Testis (tissue), 2 donors: ENCODE measurements at regions not wholly inside any gene's neighbourhood (a gene's known extent, or its start where the extent isn't known, plus 50 kb on each side); places are given as distances from the start of the nearest gene placed in this dataset.

Experiments
- DNase-seq: peaks from one replicate; pipeline ENCODE4 v3.0.0-alpha.2; 2019
- H3K27ac ChIP-seq, 2 donors: fragments of 200-600 bp; sonication (generic); one replicate each; pipeline ENCODE4 v1.5.1; 2019
- H3K27me3 ChIP-seq: fragments of 200-600 bp; sonication (generic); one replicate; pipeline ENCODE4 v1.5.1; 2019
- H3K36me3 ChIP-seq: fragments of 200-600 bp; sonication (generic); one replicate; pipeline ENCODE4 v1.5.1; 2017; ENCODE audit warnings: low read depth; ENCODE audit errors: missing control alignments
- H3K4me1 ChIP-seq: fragments of 200-600 bp; sonication (generic); one replicate; pipeline ENCODE4 v1.5.1; 2019
- H3K4me3 ChIP-seq, 2 donors: fragments of 200-600 bp; sonication (generic); one replicate each; pipeline ENCODE4 v1.5.1; 2017 to 2019
- H3K9me3 ChIP-seq: fragments of 200-600 bp; sonication (generic); one replicate; pipeline ENCODE4 v1.5.1; 2017
- POLR2A ChIP-seq: fragments of 450-650 bp; IDR thresholded peaks from one replicate; pipeline ENCODE4 v1.6.1; 2017; ENCODE audit warnings: antibody characterized with exemption, mild to moderate bottlenecking, moderate library complexity
- WGBS, 2 donors: methylation state at CpG; one replicate each; pipeline ENCODE4 v1.1.5; 2018; 5-methylcytosine and 5-hydroxymethylcytosine counted together
- intact Hi-C: fragments of 100-400 bp; cut with DNase I; formaldehyde crosslinking; loops from one replicate; pipeline ENCODE4 v1.15.1; 2023; ENCODE audit warnings: low total_unique reads
- TF ChIP-seq, protein P1 (sequence below), 3 experiments: fragments of 450-650 bp in 2 of 3; fragments of 200-600 bp in 1 of 3; sonication (generic) in 1 of 3; IDR thresholded peaks; one replicate each; pipeline ENCODE4 v1.5.1; 2016 to 2019; ENCODE audit warnings: antibody characterized with exemption in 3 of 3, mild to moderate bottlenecking in 2 of 3, moderate library complexity in 1 of 3

DNA sequence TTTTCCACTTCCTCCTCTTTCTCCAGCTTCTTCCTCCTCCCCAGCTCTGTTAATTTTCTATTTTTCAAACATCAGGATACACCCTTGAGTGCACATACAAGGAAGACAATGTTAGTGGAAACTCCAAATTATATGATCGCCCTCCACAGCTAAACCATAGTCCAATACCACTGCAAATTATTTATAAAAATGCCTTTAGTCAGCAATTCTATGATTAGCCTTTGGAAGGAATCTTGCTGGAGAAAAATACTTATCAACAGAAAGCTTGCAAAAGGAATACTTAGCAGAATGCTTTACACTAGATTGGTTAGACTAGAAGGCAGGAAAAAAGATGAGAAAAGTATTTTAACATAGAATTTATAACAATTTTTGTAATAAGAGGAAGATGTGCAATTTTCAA is 178.9 kb downstream of the FAM124B start:
- Histone ChIP-seq H3K36me3 (no peaks in the 10 kb centered on the region), H3K4me1 (peaks cover 17% of the 10 kb centered on the region), H3K4me3 (no peak overlapping the region), H3K27me3 (no peaks in the 10 kb centered on the region), H3K27ac (peak overlapping the region in 1 of 2 donors; percentile 16), H3K9me3 (no peaks in the 10 kb centered on the region)
- TF ChIP-seq POLR2A: no peak
- TF ChIP-seq, protein P1, sequence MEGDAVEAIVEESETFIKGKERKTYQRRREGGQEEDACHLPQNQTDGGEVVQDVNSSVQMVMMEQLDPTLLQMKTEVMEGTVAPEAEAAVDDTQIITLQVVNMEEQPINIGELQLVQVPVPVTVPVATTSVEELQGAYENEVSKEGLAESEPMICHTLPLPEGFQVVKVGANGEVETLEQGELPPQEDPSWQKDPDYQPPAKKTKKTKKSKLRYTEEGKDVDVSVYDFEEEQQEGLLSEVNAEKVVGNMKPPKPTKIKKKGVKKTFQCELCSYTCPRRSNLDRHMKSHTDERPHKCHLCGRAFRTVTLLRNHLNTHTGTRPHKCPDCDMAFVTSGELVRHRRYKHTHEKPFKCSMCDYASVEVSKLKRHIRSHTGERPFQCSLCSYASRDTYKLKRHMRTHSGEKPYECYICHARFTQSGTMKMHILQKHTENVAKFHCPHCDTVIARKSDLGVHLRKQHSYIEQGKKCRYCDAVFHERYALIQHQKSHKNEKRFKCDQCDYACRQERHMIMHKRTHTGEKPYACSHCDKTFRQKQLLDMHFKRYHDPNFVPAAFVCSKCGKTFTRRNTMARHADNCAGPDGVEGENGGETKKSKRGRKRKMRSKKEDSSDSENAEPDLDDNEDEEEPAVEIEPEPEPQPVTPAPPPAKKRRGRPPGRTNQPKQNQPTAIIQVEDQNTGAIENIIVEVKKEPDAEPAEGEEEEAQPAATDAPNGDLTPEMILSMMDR (IDR thresholded peaks at IDR 0.05): no peak
- 0 to 41% methylated on average over 1 of the region's 1 CpG for WGBS, 2 donors
- no peak for DNase-seq
- intact Hi-C loops: no loop called here

DNA sequence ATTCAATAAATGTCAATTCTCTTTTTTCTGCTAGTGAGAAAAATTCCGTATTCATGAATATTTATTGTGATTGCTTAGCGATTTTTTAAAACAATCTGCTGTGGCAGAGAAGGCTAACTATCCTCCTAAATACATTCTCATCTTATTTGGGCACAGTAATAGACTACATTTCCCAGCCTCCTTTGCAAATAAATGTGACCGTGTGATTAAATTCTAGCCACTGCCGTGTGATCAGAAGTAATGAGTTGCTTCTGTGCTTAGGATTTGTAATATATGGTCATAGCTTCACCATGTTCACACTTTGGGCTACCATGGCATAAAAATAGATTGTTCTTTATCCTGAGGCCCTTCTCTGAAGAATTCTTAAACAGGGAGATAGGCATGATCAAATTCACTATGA is 179.6 kb downstream of the FAM124B start:
- WGBS, 2 donors: 58 to 69% methylated on average over 4 of the region's 4 CpGs
- H3K36me3 ChIP-seq: no peaks in the 10 kb centered on the region
- H3K9me3 ChIP-seq: no peaks in the 10 kb centered on the region
- H3K27me3 ChIP-seq: no peaks in the 10 kb centered on the region
- intact Hi-C loops: no loop called here
- peak overlapping the region in 1 of 2 donors; percentile 16 for H3K27ac ChIP-seq
- no peak overlapping the region for H3K4me3 ChIP-seq
- H3K4me1 ChIP-seq: peaks cover 17% of the 10 kb centered on the region
- TF ChIP-seq, protein P1 (IDR thresholded peaks at IDR 0.05): no peak
- TF ChIP-seq POLR2A: no peak
- DNase-seq: no peak

DNA sequence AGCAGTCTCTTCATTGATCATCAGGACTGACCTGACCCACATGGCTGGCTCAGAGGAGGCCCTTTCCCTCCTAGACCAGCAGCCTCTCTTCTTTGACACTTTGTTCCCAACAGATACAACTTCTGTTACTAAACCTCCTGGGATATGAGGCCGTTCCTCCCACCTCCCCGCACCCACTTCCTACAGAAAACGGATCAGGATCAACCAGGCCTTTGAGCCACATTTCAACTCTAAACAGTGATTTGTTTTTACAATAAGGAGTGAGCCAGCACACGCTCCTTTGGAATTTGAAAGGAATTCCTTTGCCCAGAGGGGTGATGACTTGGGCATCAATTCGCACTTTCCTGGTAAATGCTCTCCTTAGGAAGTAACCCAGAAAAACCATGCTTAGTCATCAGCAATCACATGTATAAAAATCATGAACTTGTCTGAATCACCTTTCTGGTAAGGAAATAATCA is 180.4 kb downstream of the FAM124B start:
- 38 to 39% methylated on average over 5 of the region's 5 CpGs for WGBS, 2 donors
- peaks cover 17% of the 10 kb centered on the region for H3K4me1 ChIP-seq
- H3K9me3 ChIP-seq: no peaks in the 10 kb centered on the region
- H3K27me3 ChIP-seq: no peaks in the 10 kb centered on the region
- H3K36me3 ChIP-seq: no peaks in the 10 kb centered on the region
- DNase-seq: peak; percentile 57
- H3K4me3 ChIP-seq: no peak overlapping the region
- peak overlapping the region; percentile 16 to 39 for H3K27ac ChIP-seq
- TF ChIP-seq, protein P1 (IDR thresholded peaks at IDR 0.05): no peak
- no peak for TF ChIP-seq POLR2A
- intact Hi-C loops: no loop called here

DNA sequence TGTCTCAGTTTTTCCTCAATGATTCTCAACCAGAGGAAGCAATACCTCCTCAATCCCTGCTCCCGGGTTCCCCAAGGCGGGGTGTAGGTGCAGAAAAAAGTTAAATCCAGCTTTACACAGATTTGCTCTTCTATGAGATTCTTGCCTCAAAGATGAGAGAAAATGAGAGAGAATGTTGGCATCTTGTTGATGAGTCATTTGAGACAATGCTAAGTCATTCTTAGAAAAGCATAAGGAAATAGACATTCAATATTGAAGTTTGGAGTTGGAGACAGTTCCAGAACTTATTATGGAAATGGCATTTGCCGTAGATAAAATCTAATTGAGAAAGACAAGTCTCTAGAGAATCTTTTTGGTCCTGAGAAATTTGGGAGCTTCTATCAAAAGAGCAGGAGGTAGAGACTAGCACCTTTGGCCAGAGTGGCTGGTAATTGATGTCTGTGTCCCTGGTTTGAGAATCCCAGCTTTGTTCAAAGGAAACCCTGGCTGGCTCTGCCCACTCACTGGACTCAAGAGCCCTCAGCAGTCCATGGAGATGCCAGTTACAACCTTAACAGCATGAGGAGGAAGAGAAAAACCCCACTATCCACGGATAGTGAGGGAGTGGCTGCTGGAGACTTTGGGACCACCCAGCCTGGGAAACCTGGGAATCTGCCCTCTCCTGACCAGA is 181.2 kb downstream of the FAM124B start:
- Histone ChIP-seq H3K36me3 (no peaks in the 10 kb centered on the region), H3K27me3 (no peaks in the 10 kb centered on the region), H3K4me3 (no peak overlapping the region), H3K4me1 (peaks cover 17% of the 10 kb centered on the region), H3K9me3 (no peaks in the 10 kb centered on the region), H3K27ac (peak overlapping the region; percentile 16 to 39)
- TF ChIP-seq POLR2A: no peak
- TF ChIP-seq, protein P1 (IDR thresholded peaks at IDR 0.05): no peak
- 62% methylated on average over 4 of the region's 4 CpGs for WGBS, 2 donors
- DNase-seq: no peak
- intact Hi-C loops: no loop called here

DNA sequence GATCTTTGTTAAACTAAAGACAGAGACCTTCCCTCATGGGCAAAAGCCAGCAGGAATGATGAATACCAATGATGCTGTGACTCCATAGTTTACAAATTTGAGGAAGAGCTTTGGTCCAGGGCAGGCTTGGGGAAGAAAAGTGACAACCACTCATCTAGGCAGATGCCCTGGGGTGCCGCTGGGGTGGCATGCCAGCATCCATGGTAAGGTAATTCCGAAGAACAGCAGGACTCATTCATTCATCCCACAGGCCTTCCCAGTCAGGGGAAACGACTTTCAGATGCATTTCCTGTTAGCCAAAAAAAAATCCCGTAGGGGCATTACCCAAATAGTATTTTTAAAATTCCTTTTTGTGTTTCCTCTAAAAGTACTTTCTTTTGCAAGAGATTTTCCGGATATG is 180.7 kb upstream of the SERPINE2 start:
- H3K27ac ChIP-seq: no peak overlapping the region
- WGBS, 2 donors: 81 to 90% methylated on average over 5 of the region's 5 CpGs
- no peaks in the 10 kb centered on the region for H3K27me3 ChIP-seq
- H3K4me1 ChIP-seq: peaks cover 17% of the 10 kb centered on the region
- no peaks in the 10 kb centered on the region for H3K9me3 ChIP-seq
- intact Hi-C loops: no loop called here
- DNase-seq: no peak
- TF ChIP-seq, protein P1 (IDR thresholded peaks at IDR 0.05): no peak
- no peak for TF ChIP-seq POLR2A
- H3K4me3 ChIP-seq: no peak overlapping the region
- no peaks in the 10 kb centered on the region for H3K36me3 ChIP-seq
